Heart left ventricle (tissue), 16 donors: ENCODE measurements at regions not wholly inside any gene's neighbourhood (a gene's known extent, or its start where the extent isn't known, plus 50 kb on each side); places are given as distances from the start of the nearest gene placed in this dataset.

Experiments
- ATAC-seq, 4 donors: fragments of 200-7000 bp; cut with Tn5 transposase; one replicate each; pipeline ENCODE4 v1.9.1; 2020 to 2022; ENCODE audit warnings: moderate library complexity in 4 of 4, mild to moderate bottlenecking in 3 of 4, moderate number of reproducible peaks in 1 of 4
- DNase-seq, 5 donors: peaks; one replicate each; pipeline ENCODE4 v3.0.0-alpha.2; 2020
- H3K27ac ChIP-seq, 12 donors: fragments of 200-600 bp; sonication (generic) in 4 of 12; one replicate each; pipeline versions ENCODE4 v1.5.0 to v1.8.0; 2016 to 2022; ENCODE audit warnings: mild to moderate bottlenecking in 2 of 12
- H3K27me3 ChIP-seq, 9 donors: fragments of 200-600 bp; sonication (generic) in 2 of 9; one replicate each; pipeline versions ENCODE4 v1.5.1 to v1.8.0; 2016 to 2022; ENCODE audit warnings: mild to moderate bottlenecking in 3 of 9
- H3K36me3 ChIP-seq, 9 donors: fragments of 200-600 bp; sonication (generic) in 2 of 9; one replicate each; pipeline versions ENCODE4 v1.5.0 to v1.8.0; 2018 to 2022; ENCODE audit warnings: mild to moderate bottlenecking in 2 of 9
- H3K4me1 ChIP-seq, 12 donors: fragments of 200-600 bp; sonication (generic) in 4 of 12; one replicate each; pipeline versions ENCODE4 v1.5.0 to v1.8.0; 2016 to 2022; ENCODE audit warnings: mild to moderate bottlenecking in 3 of 12
- H3K4me3 ChIP-seq, 12 donors: fragments of 200-600 bp; sonication (generic) in 4 of 12; one replicate each; pipeline versions ENCODE4 v1.5.0 to v1.8.0; 2017 to 2022; ENCODE audit warnings: mild to moderate bottlenecking in 9 of 12, moderate library complexity in 4 of 12
- H3K9me3 ChIP-seq, 12 donors: fragments of 200-600 bp; sonication (generic) in 4 of 12; one replicate each; pipeline versions ENCODE4 v1.5.0 to v1.8.0; 2016 to 2022; ENCODE audit warnings: mild to moderate bottlenecking in 1 of 12
- POLR2A ChIP-seq, 2 donors: fragments of 450-650 bp; IDR thresholded peaks; one replicate each; pipeline ENCODE4 v1.6.1; 2017; ENCODE audit warnings: antibody characterized with exemption in 2 of 2, mild to moderate bottlenecking in 2 of 2, moderate library complexity in 2 of 2
- WGBS, 4 donors: extraction: QIAGEN DNeasy Blood & Tissue Kit in 2 of 4; methylation state at CpG; one replicate each; pipeline versions ENCODE4 v1.1.5 to v1.1.7; 2013 to 2018; 5-methylcytosine and 5-hydroxymethylcytosine counted together
- intact Hi-C, 10 donors: fragments of 100-400 bp; cut with DNase I; formaldehyde crosslinking; loops; one replicate each; pipeline versions ENCODE4 v1.11.1 to v1.14.2; 2022
- TF ChIP-seq, protein P1 (sequence below), 12 donors: fragments of 200-600 bp; sonication (generic) in 4 of 12; IDR thresholded peaks; one replicate each; pipeline versions ENCODE4 v1.5.0 to v1.8.0; 2018 to 2022; ENCODE audit warnings: antibody characterized with exemption in 12 of 12, mild to moderate bottlenecking in 5 of 12
- donor health status: ischemic (EF 13 %, LVEDD 7.1; RV severe dilation, severe dysfunction).
- donor health status: healthy with polysubstance abuse.
- donor health status: DM: no; HTN: yes; CAD: no.
- donor health status: DM: no; HTN: no; CAD: no.
- donor health status: ischemic (EF 25% LVEDD 6.9; RV normal size, moderate dysfunction).
- donor health status: ischemic (EF 25% LVEDD 5.7; RV mildly dilated, moderate dysfunction).
- donor health status: healthy.
- donor health status: DM: yes; HTN: yes; CAD: no.
- donor health status: ischemic (EF 35%, LVEDD 5.7; RV mildly dilated, moderate dysfunction).
- donor health status: nonischemic (EF 11% LVEDD 7.7; RV severe dilation, severe dysfunction).
- donor health status: DM: yes; HTN: yes; CAD: no.
- donor health status: PGD.
- donor health status: ischemic (EF 29% LVEDD 5.4; RV normal size, mild dysfunction).
- donor health status: nonischemic (EF 23%, LVEDD 6.1; RV moderate dilation, normal function).

DNA sequence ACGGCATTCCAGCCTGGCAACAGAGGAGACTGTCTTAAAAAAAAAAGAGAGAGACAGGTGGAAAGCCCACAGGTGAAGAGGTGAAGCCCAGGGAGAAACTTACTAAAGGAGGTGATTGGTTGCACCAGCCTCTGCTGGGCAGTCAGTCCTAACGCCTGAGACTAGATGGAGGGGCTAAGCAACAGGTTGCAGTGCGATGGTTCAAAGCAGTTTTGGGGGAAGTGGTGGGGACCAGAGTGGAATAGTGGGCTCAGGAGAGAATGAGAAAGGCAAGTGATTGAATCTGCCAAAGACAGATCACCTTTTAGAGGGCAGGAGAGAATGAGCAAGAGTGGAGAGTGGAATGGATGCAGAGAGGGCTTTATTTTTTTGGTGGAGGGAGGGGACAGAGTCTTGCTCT, 100.0 kb upstream of the KCTD7 start:
- ATAC-seq, result no peak

DNA sequence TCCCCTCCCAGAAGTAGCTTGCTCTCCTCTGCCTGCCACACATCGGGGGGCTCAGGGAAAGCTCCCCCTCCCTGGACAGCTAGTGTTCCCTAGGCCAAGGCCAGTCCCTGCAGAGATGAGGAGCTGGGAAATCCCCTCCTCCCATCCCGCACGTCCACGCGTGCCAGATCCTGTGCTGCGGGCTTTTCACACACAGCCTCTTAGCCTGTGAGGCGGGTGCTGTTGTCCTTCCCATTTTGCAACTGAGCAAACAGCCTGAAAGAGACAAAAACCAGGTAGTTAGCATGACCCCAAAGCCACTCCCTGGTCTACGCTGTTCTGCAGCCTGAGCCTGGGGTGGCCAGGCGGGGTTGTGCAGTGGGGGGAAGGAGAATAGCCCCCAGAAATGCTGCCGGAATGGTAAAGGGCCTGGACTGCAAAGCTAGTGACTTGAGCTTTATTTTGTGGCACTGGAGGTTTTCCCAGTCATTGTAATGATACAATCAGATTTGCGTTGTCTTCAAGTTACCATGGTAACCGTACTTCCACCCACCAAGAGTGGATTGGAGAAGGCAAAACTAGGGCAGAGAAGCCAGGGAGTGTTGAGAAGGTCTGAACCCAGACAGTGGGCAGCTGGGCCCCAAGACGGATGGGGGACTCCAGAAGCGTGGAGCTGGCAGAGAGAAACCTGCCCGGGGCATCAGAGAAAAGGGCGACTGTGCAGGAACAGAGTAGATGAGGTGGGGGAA, 98.6 kb upstream of the KCTD7 start:
- intact Hi-C loops, result no loop called here
- DNase-seq (no peak), ATAC-seq (no peak)

More for the DNA sequence above, 100.0 kb upstream of the KCTD7 start:
- intact Hi-C loops, result no loop called here
- Histone ChIP-seq H3K4me3 (no peak overlapping the region), H3K27ac (no peak overlapping the region), H3K9me3 (no peaks in the 10 kb centered on the region), H3K27me3 (no peaks in the 10 kb centered on the region), H3K4me1 (no peaks in the 10 kb centered on the region), H3K36me3 (peaks cover 0 to 14% (median 0%) of the 10 kb centered on the region in 9 donors)
- no peak for TF ChIP-seq POLR2A (IDR thresholded peaks at IDR 0.05)
- TF ChIP-seq, protein P1, sequence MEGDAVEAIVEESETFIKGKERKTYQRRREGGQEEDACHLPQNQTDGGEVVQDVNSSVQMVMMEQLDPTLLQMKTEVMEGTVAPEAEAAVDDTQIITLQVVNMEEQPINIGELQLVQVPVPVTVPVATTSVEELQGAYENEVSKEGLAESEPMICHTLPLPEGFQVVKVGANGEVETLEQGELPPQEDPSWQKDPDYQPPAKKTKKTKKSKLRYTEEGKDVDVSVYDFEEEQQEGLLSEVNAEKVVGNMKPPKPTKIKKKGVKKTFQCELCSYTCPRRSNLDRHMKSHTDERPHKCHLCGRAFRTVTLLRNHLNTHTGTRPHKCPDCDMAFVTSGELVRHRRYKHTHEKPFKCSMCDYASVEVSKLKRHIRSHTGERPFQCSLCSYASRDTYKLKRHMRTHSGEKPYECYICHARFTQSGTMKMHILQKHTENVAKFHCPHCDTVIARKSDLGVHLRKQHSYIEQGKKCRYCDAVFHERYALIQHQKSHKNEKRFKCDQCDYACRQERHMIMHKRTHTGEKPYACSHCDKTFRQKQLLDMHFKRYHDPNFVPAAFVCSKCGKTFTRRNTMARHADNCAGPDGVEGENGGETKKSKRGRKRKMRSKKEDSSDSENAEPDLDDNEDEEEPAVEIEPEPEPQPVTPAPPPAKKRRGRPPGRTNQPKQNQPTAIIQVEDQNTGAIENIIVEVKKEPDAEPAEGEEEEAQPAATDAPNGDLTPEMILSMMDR (IDR thresholded peaks at IDR 0.05), result no peak
- no peak for DNase-seq
- 98 to 99% (median 98%) methylated on average over 3 of the region's 3 CpGs for WGBS, 4 donors

DNA sequence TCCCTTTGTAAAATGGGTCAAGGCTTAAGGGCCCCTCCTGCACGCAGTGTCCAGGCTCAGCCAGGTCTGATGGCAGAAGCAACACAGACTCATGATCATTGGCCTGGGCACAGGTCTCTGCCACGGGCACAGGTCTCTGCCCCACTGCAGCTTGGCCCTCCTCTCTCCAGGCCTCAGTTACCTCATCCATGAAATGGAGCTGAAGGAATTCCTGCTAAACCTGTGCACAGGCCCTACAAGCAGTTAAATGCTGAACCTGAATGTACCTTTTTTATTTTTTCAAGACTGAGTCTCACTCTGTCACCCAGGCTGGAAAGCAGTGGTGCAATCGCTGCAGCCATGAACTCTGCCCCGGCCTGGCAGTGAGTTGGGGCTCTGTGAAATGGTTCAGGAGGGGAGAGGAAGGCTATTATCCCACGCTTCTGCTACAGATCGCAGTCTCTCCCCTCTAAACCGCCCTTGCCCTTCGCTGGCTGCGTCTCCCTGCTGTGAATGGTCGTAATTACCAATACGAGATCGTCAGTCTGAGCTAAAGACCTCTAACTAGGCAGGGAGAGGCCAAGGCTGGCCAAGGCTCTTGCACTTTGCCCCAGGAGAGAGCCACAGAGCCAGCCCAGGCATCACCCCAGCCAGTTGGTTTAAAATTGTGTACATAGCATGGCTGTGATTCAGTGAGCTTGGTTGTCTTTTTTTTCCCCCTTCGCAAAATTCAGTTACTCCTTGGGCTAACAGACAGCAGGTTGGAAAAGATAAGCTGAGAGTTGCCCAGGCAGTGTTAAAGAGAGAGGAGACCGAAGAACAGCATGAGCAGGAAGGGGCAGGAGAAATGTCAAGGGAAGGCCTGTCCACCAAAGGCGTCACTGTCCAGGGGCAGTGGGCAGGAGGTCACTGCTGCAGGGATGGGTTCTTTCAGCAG, 93.0 kb upstream of the KCTD7 start:
- H3K9me3 ChIP-seq, result no peaks in the 10 kb centered on the region
- no peak overlapping the region for H3K4me3 ChIP-seq
- no peaks in the 10 kb centered on the region for H3K27me3 ChIP-seq
- intact Hi-C loops, result no loop called here
- peaks cover 0 to 10% (median 0%) of the 10 kb centered on the region in 12 donors for H3K4me1 ChIP-seq
- H3K36me3 ChIP-seq, result peaks cover 0 to 4% (median 0%) of the 10 kb centered on the region in 9 donors
- no peak overlapping the region for H3K27ac ChIP-seq
- WGBS, 4 donors, result 89 to 93% (median 91%) methylated on average over 15 of the region's 15 CpGs
- TF ChIP-seq POLR2A (IDR thresholded peaks at IDR 0.05), result no peak
- ATAC-seq (no peak), DNase-seq (no peak)

More for the DNA sequence above, 98.6 kb upstream of the KCTD7 start:
- Histone ChIP-seq H3K27ac (no peak overlapping the region), H3K27me3 (no peaks in the 10 kb centered on the region), H3K4me3 (no peak overlapping the region), H3K36me3 (peaks cover 0 to 14% (median 0%) of the 10 kb centered on the region in 9 donors), H3K4me1 (no peaks in the 10 kb centered on the region), H3K9me3 (no peaks in the 10 kb centered on the region)
- WGBS, 4 donors, result 82 to 90% (median 86%) methylated on average over 16 of the region's 16 CpGs
- TF ChIP-seq, protein P1 (IDR thresholded peaks at IDR 0.05), result no peak
- TF ChIP-seq POLR2A (IDR thresholded peaks at IDR 0.05), result no peak

DNA sequence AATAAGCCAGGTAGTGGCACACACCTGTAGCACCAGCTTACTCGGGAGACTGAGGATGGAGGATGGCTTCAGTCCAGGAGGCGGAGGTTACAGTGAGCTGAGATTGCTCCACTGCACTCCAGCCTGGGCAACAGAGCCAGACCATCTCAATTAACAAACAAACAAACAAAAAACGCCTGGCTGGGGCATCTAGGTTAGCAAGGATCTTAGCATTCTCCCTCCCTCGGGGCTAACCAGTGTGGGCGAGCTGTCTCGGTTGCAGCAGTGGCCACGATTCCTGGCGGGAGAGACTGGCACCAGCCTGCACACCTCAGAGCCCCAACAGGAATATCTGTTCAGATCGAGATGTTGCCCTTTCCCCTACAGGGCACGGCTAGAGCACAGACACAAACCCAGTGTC, 91.3 kb upstream of the KCTD7 start:
- peaks cover 0 to 14% (median 4%) of the 10 kb centered on the region in 9 donors for H3K36me3 ChIP-seq
- intact Hi-C loops, result no loop called here
- peaks cover 0 to 10% (median 0%) of the 10 kb centered on the region in 12 donors for H3K4me1 ChIP-seq
- no peak overlapping the region for H3K27ac ChIP-seq
- no peak overlapping the region for H3K4me3 ChIP-seq
- no peaks in the 10 kb centered on the region for H3K9me3 ChIP-seq
- TF ChIP-seq, protein P1 (IDR thresholded peaks at IDR 0.05), result no peak
- TF ChIP-seq POLR2A (IDR thresholded peaks at IDR 0.05), result no peak
- 75 to 90% (median 87%) methylated on average over 10 of the region's 10 CpGs for WGBS, 4 donors
- H3K27me3 ChIP-seq, result no peaks in the 10 kb centered on the region
- ATAC-seq, result no peak
- no peak for DNase-seq
